ENCODE measurements at regions not wholly inside any gene's neighbourhood (a gene's known extent, or its start where the extent isn't known, plus 50 kb on each side); places are given as distances from the start of the nearest gene placed in this dataset.

GRCh38 chr9:78939311-78940065, 632.3 kb upstream of the TLE4 start:
- no peak for TF ChIP-seq CTCF (IDR thresholded peaks at IDR 0.05; ENCODE audit: insufficient read depth, low read depth, low read length)
- no peak for DNase-seq (ENCODE audit: low read depth)
- H3K4me3 ChIP-seq (ENCODE audit: low read depth, low read length), result no peak overlapping the region

- no peak for TF ChIP-seq CTCF (IDR thresholded peaks at IDR 0.05; ENCODE audit: insufficient read depth, low read depth, low read length)
Observed at GRCh38 chr9:78940121-78940855, 631.5 kb upstream of the TLE4 start.

DNA sequence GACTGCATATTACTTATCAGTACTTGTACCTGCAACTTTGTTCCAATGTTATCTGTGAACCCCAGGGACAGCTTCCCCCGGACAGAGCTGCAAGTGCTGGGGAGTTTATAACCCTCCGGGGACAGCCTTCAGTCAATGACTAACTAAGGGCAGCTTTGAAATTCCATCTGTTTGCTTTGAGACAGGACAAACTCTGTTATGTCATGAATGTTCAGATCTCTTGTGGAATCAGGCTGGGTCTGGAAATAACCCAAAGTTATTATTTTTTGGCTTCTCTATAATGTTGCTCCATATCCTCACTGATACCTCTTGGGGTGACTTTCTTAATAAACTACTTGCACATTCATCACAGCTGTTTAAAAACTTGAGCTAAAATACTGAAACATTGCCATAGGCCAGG, 617.5 kb upstream of the TLE4 start:
- DNase-seq (ENCODE audit: low read depth), result peak; percentile 7
- H3K4me3 ChIP-seq (ENCODE audit: low read depth, low read length), result no peak overlapping the region
- no peak for TF ChIP-seq CTCF (IDR thresholded peaks at IDR 0.05; ENCODE audit: insufficient read depth, low read depth, low read length)

More at GRCh38 chr9:78940121-78940855, 631.5 kb upstream of the TLE4 start:
- H3K4me3 ChIP-seq (ENCODE audit: low read depth, low read length), result no peak overlapping the region
- peak; percentile 11 for DNase-seq (ENCODE audit: low read depth)

DNA sequence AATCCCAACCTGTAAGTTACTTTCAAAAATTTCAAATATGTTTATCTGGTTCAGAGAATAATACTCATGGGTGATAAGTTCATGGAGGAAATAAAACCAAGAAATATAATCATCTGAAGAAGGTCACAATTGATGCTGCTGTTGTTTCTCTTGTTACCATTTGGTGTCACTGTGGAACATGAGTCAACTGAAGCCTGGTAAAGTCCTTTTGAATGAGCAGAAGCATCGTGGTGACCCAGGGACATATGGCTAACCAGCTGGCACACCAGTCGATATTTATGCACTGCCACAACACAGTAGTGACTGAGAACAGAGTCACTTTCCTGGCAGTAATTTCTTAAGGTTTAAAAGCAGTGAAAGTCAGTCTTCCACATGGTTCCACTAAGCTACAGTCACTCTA, 612.9 kb upstream of the TLE4 start:
- DNase-seq (ENCODE audit: low read depth), result no peak
- TF ChIP-seq CTCF (IDR thresholded peaks at IDR 0.05; ENCODE audit: insufficient read depth, low read depth, low read length), result no peak
- H3K4me3 ChIP-seq (ENCODE audit: low read depth, low read length), result no peak overlapping the region

GRCh38 chr9:78962156-78962555, 609.6 kb upstream of the TLE4 start:
- DNase-seq (ENCODE audit: low read depth), result no peak
- H3K4me3 ChIP-seq (ENCODE audit: low read depth, low read length), result no peak overlapping the region
- TF ChIP-seq CTCF (IDR thresholded peaks at IDR 0.05; ENCODE audit: insufficient read depth, low read depth, low read length), result no peak

DNA sequence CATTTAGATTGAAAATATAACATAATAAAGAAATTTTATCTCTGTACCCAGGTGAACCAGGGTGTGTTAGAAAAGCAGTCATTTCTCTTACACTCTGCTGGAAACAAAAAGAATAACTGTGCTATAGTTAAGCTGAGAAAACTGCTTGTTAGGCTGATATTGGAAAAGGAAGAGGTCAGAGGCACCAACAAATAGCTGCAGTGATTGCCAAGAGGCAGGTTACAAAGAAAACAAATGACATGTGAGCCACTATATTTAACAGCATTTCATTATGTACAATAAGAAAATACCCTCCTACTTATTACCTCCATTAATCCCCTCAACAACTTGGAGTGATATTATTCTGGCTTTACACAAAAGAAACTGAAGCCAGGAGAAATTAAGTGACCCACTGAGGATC, 607.9 kb upstream of the TLE4 start:
- DNase-seq (ENCODE audit: low read depth), result no peak
- TF ChIP-seq CTCF (IDR thresholded peaks at IDR 0.05; ENCODE audit: insufficient read depth, low read depth, low read length), result no peak
- no peak overlapping the region for H3K4me3 ChIP-seq (ENCODE audit: low read depth, low read length)

All from fibroblast of villous mesenchyme (primary cell).